K562 (cell line): ENCODE measurements at regions not wholly inside any gene's neighbourhood (a gene's known extent, or its start where the extent isn't known, plus 50 kb on each side); places are given as distances from the start of the nearest gene placed in this dataset.

Experiments used
- ARID3A ChIP-seq: IDR thresholded peaks from 2 replicates; pipeline ENCODE4 v1.6.1; 2012; ENCODE audit warnings: low read depth, low read length, improper control_type of control experiment, borderline replicate concordance
- ATF2 ChIP-seq: sonication (generic); formaldehyde crosslinking; IDR thresholded peaks from 2 replicates; pipeline ENCODE4 v1.8.1; 2022; ENCODE audit warnings: missing genetic modification reagents
- E2F1 ChIP-seq: sonication (generic); formaldehyde crosslinking; IDR thresholded peaks from 2 replicates; pipeline ENCODE4 v1.8.1; 2023; ENCODE audit warnings: mild to moderate bottlenecking, missing genetic modification reagents, moderate library complexity
- GABPB1 ChIP-seq: sonication (generic); formaldehyde crosslinking; IDR thresholded peaks from 2 replicates; pipeline ENCODE4 v1.8.0; 2022; ENCODE audit warnings: mild to moderate bottlenecking, missing genetic modification reagents
- MAZ ChIP-seq, 2 experiments: fragments of 450-650 bp in 1 of 2; sonication (generic) in 1 of 2; formaldehyde crosslinking; IDR thresholded peaks in 1 of 2; conservative IDR thresholded peaks in 1 of 2; 2 replicates each; pipeline versions ENCODE4 v1.4.0 to v1.5.0; 2020; ENCODE audit warnings: mild to moderate bottlenecking in 1 of 2, missing genetic modification reagents in 1 of 2
- ZBTB33 ChIP-seq: sonication (generic); formaldehyde crosslinking; IDR thresholded peaks from 2 replicates; pipeline ENCODE4 v1.8.1; 2023; ENCODE audit warnings: mild to moderate bottlenecking, missing genetic modification reagents
- ZNF57 ChIP-seq: fragments of 450-650 bp; formaldehyde crosslinking; IDR thresholded peaks from 2 replicates; pipeline ENCODE4 v1.4.0; 2020; ENCODE audit warnings: mild to moderate bottlenecking, moderate library complexity

GRCh38 chr11:116553482-116553881, 219.3 kb downstream of the BUD13 start:
- TF ChIP-seq GABPB1 (CRISPR knock-in tag) (no peak), ATF2 (no peak), MAZ (CRISPR knock-in tag; conservative IDR thresholded peaks at IDR 0.05 in 1 of 2, IDR thresholded peaks at IDR 0.05 in 1 of 2) (no peak), E2F1 (CRISPR knock-in tag) (no peak), ZNF57 (CRISPR knock-in tag) (no peak), ZBTB33 (CRISPR knock-in tag) (no peak), ARID3A (no peak)
